Body of pancreas (tissue), 4 donors: ENCODE measurements at regions not wholly inside any gene's neighbourhood (a gene's known extent, or its start where the extent isn't known, plus 50 kb on each side); places are given as distances from the start of the nearest gene placed in this dataset.

ENCODE experiments used
- CTCF ChIP-seq, 7 experiments: fragments of 450-650 bp in 4 of 7; fragments of 200-600 bp in 3 of 7; sonication (generic) in 3 of 7; IDR thresholded peaks; one replicate each; pipeline ENCODE4 v1.5.1; 2016 to 2019; ENCODE audit warnings: antibody characterized with exemption in 7 of 7
- POLR2A ChIP-seq, 3 donors: fragments of 450-650 bp; IDR thresholded peaks; one replicate each; pipeline ENCODE4 v1.6.1; 2016; ENCODE audit warnings: antibody characterized with exemption in 3 of 3, mild to moderate bottlenecking in 2 of 3

DNA sequence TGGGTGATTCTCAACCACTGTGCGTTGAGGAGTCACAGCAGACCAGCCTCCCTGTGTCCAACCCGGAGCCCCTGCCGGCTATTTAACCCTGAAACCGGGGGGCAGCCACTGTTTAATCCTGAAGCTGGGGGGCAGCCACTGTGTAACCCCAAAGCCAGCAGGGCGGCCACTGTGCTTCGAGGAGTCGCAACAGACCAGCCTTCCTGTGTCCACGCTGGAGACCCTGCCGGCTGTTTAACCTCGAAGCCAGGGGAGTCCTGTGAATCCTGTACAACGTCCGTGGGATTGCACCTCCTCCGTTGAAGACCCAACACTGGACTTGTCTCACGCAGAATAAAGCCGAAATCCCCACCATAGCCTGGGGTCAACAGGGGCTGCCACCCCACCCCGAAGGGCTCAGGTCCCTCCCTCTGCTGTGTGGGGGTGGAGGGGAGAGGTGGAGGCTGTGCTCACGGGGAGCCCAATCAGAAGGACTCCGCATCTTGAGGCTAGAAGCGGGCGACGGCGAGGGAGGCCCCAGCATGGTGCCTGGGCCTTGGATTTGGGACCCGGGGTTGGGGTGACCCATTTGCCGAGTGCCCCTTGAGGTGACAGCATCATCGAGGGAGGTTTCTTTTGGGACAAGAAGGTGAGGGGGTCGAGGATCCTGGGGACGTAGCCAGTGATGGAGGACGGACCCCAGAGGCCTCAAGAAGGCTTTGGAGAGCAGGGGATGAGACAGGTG is 94.9 kb downstream of the ADRA2C start:
- no peak for TF ChIP-seq CTCF (IDR thresholded peaks at IDR 0.05)
- TF ChIP-seq POLR2A (IDR thresholded peaks at IDR 0.05), result no peak
